HG03460 (cell line): ENCODE measurements at regions not wholly inside any gene's neighbourhood (a gene's known extent, or its start where the extent isn't known, plus 50 kb on each side); places are given as distances from the start of the nearest gene placed in this dataset.

ENCODE experiments used
- ATAC-seq: cut with Tn5 transposase; IDR thresholded peaks from one replicate; pipeline ENCODE4 v1.9.1; 2021; ENCODE audit not compliant: unreplicated experiment

- ATAC-seq = no peak
These were observed 142.8 kb downstream of the LSM5 start for GRCh38 chr7:32347244-32347828.

GRCh38 chr7:32346253-32346652, 143.9 kb downstream of the LSM5 start:
- ATAC-seq = no peak

GRCh38 chr7:32336726-32337125, 153.5 kb downstream of the LSM5 start:
- no peak for ATAC-seq

- no peak for ATAC-seq
These were observed 155.1 kb downstream of the LSM5 start for GRCh38 chr7:32335107-32335506.

- ATAC-seq = no peak
These were observed 159.6 kb downstream of the LSM5 start for GRCh38 chr7:32330602-32331001.

- ATAC-seq = no peak
These were observed 164.1 kb downstream of the LSM5 start for GRCh38 chr7:32326078-32326477.

- no peak for ATAC-seq
These were observed 166.5 kb downstream of the LSM5 start for GRCh38 chr7:32323712-32324111.

GRCh38 chr7:32319012-32319382, 171.2 kb downstream of the LSM5 start:
- no peak for ATAC-seq

- no peak for ATAC-seq
These were observed 171.7 kb downstream of the LSM5 start for GRCh38 chr7:32318300-32319011.

- no peak for ATAC-seq
These were observed 173.3 kb downstream of the LSM5 start for GRCh38 chr7:32316839-32317238.

- ATAC-seq = no peak
These were observed 175.4 kb downstream of the LSM5 start for GRCh38 chr7:32314761-32315160.

GRCh38 chr7:32301427-32301826, 188.8 kb downstream of the LSM5 start:
- no peak for ATAC-seq

GRCh38 chr7:32299133-32299702, 191.0 kb downstream of the LSM5 start:
- no peak for ATAC-seq

GRCh38 chr7:32298408-32299132, 191.6 kb downstream of the LSM5 start:
- no peak for ATAC-seq

GRCh38 chr7:32293833-32294232, 196.3 kb downstream of the LSM5 start:
- no peak for ATAC-seq

- ATAC-seq = no peak
These were observed 200.3 kb downstream of the LSM5 start for GRCh38 chr7:32289651-32290414.

GRCh38 chr7:32285698-32286097, 204.5 kb downstream of the LSM5 start:
- ATAC-seq = no peak

- no peak for ATAC-seq
These were observed 206.6 kb downstream of the LSM5 start for GRCh38 chr7:32283546-32283945.

- no peak for ATAC-seq
These were observed 209.3 kb upstream of the PDE1C start for GRCh38 chr7:32279500-32279899.

GRCh38 chr7:32275216-32276009, 205.2 kb upstream of the PDE1C start:
- ATAC-seq = no peak
